Activated naive CD8-positive, alpha-beta T cell (primary cell): ENCODE measurements at regions not wholly inside any gene's neighbourhood (a gene's known extent, or its start where the extent isn't known, plus 50 kb on each side); places are given as distances from the start of the nearest gene placed in this dataset.

ENCODE experiments used
- H3K27ac Mint-ChIP-seq: one replicate; pipeline ENCODE4 v1.8.0; 2021; ENCODE audit warnings: mixed read lengths
- H3K27me3 Mint-ChIP-seq: one replicate; pipeline ENCODE4 v1.8.0; 2021; ENCODE audit warnings: mixed read lengths
- H3K36me3 Mint-ChIP-seq: one replicate; pipeline ENCODE4 v1.8.0; 2021; ENCODE audit warnings: mixed read lengths
- H3K4me1 Mint-ChIP-seq: one replicate; pipeline ENCODE4 v1.8.0; 2021; ENCODE audit warnings: low read depth, mixed read lengths
- H3K4me3 Mint-ChIP-seq: one replicate; pipeline ENCODE4 v1.8.0; 2021; ENCODE audit warnings: mild to moderate bottlenecking, mixed read lengths
- H3K9me3 Mint-ChIP-seq: one replicate; pipeline ENCODE4 v1.8.0; 2021; ENCODE audit warnings: low read depth, mixed read lengths

DNA sequence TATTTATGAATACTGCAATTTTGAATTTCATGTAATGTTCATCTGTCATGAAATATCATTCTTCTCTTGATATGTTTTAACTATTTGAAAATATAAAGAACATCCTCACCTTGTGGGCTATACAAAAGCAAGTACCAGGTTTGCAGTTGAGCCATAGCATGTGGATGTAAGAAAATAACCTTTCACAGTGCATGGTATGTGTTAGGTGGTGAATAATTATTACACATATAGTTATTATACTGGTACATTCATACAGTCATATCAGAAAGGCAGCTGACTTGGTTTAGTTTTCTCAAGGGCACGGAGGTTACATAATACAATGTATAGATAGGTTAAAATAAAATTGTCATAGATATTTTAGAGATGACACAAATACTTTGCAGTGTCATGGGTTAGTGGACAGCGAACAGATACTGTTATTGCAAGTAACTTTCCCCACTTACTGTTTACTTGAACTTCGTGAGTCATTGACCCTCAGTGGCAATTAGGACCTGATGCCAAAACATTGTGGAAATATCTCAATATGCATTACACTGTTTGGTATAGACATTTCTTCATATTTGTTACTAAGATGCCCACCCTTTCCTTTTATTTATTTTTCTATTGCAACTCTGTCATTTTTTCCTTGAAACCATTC lies 445.4 kb upstream of the GOT2 start:
- H3K4me3 Mint-ChIP-seq, result no peak overlapping the region
- no peaks in the 10 kb centered on the region for H3K27me3 Mint-ChIP-seq
- H3K36me3 Mint-ChIP-seq, result no peaks in the 10 kb centered on the region
- no peaks in the 10 kb centered on the region for H3K9me3 Mint-ChIP-seq
- no peak overlapping the region for H3K27ac Mint-ChIP-seq
- no peaks in the 10 kb centered on the region for H3K4me1 Mint-ChIP-seq

DNA sequence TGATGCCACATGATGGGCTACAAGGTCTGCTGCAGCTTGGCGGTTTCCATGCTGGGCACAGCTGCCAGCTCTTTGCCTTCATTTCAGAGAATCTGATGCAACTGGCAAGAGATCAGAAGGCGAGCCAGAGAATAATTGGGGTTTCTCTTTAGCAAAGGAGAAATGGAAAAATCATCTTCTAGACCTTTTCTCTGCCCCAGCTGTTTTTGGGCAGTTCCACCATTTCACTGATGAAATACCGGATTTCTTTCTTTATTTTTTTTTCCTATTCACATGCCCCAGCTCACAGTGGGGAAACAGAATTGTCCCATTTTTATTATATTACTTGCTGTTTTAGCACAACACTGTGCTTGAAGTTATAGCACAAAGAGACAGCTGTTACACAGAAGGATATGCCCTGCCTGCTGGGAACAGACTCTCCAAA lies 439.3 kb upstream of the GOT2 start:
- Mint-ChIP-seq H3K27me3 (no peaks in the 10 kb centered on the region), H3K4me3 (no peak overlapping the region), H3K4me1 (no peaks in the 10 kb centered on the region), H3K36me3 (no peaks in the 10 kb centered on the region), H3K27ac (no peak overlapping the region), H3K9me3 (peaks cover 3% of the 10 kb centered on the region)

- Mint-ChIP-seq H3K27ac (no peak overlapping the region), H3K4me3 (no peak overlapping the region), H3K9me3 (peaks cover 3% of the 10 kb centered on the region), H3K36me3 (no peaks in the 10 kb centered on the region), H3K27me3 (no peaks in the 10 kb centered on the region), H3K4me1 (no peaks in the 10 kb centered on the region)
These were observed 436.1 kb upstream of the GOT2 start for GRCh38 chr16:59170099-59170712.

DNA sequence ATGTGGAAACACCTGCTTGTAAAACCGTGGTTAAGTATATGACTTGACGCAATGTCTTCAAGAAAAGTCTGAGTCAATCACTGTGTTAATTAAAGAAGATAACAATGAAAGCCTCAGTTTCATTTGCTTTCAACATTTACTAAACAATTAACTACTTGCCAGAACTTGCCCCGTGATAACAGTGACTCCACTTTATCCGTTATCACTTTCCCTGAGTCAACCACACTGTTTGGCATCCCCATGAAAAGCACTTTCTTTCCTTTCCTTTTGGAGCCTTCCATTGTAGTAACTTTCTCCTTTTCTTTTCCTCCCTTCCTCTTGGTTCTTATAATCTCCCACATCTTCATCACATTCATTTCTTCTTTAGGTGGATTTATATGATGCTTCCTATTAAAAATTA lies 435.1 kb upstream of the GOT2 start:
- no peaks in the 10 kb centered on the region for H3K27me3 Mint-ChIP-seq
- H3K4me3 Mint-ChIP-seq, result no peak overlapping the region
- peaks cover 3% of the 10 kb centered on the region for H3K9me3 Mint-ChIP-seq
- H3K27ac Mint-ChIP-seq, result no peak overlapping the region
- H3K36me3 Mint-ChIP-seq, result no peaks in the 10 kb centered on the region
- H3K4me1 Mint-ChIP-seq, result no peaks in the 10 kb centered on the region

- Mint-ChIP-seq H3K9me3 (peaks cover 3% of the 10 kb centered on the region), H3K36me3 (no peaks in the 10 kb centered on the region), H3K4me3 (no peak overlapping the region), H3K27me3 (no peaks in the 10 kb centered on the region), H3K4me1 (no peaks in the 10 kb centered on the region), H3K27ac (no peak overlapping the region)
These were observed 434.5 kb upstream of the GOT2 start for GRCh38 chr16:59168461-59169114.

- Mint-ChIP-seq H3K27me3 (no peaks in the 10 kb centered on the region), H3K4me3 (no peak overlapping the region), H3K4me1 (no peaks in the 10 kb centered on the region)
These were observed 430.3 kb upstream of the GOT2 start for GRCh38 chr16:59164461-59164860.

GRCh38 chr16:59163371-59164055 lies 429.4 kb upstream of the GOT2 start:
- Mint-ChIP-seq H3K36me3 (no peaks in the 10 kb centered on the region), H3K27me3 (no peaks in the 10 kb centered on the region), H3K4me1 (no peaks in the 10 kb centered on the region), H3K4me3 (no peak overlapping the region), H3K27ac (no peak overlapping the region), H3K9me3 (no peaks in the 10 kb centered on the region)

More at GRCh38 chr16:59164461-59164860, 430.3 kb upstream of the GOT2 start:
- Mint-ChIP-seq H3K36me3 (no peaks in the 10 kb centered on the region), H3K27ac (no peak overlapping the region), H3K9me3 (no peaks in the 10 kb centered on the region)

DNA sequence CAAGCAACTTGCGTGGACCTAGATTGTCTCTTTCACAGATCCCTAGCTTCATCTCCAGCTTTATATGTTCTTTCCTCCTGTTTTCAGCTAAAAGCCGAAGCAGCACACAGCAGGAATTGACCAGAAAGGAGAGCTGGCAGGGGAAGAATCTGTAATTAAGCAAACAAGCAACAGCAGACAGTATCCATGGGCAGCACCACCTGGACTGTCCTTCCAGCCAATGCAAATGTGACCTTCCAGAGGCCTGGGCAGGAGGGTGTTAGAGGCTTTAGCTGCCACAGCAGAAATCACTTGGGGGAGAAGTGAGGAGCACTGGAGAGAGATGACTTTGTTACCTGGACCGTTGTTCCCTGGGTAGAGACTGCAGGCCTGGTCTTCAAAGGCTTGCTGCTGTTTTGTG lies 427.6 kb upstream of the GOT2 start:
- H3K9me3 Mint-ChIP-seq, result no peaks in the 10 kb centered on the region
- H3K4me1 Mint-ChIP-seq, result no peaks in the 10 kb centered on the region
- no peaks in the 10 kb centered on the region for H3K36me3 Mint-ChIP-seq
- no peaks in the 10 kb centered on the region for H3K27me3 Mint-ChIP-seq
- no peak overlapping the region for H3K27ac Mint-ChIP-seq
- H3K4me3 Mint-ChIP-seq, result no peak overlapping the region

GRCh38 chr16:59154295-59154694 lies 420.2 kb upstream of the GOT2 start:
- H3K27ac Mint-ChIP-seq, result no peak overlapping the region
- H3K4me1 Mint-ChIP-seq, result no peaks in the 10 kb centered on the region
- H3K9me3 Mint-ChIP-seq, result no peaks in the 10 kb centered on the region
- no peak overlapping the region for H3K4me3 Mint-ChIP-seq
- H3K27me3 Mint-ChIP-seq, result no peaks in the 10 kb centered on the region
- no peaks in the 10 kb centered on the region for H3K36me3 Mint-ChIP-seq

DNA sequence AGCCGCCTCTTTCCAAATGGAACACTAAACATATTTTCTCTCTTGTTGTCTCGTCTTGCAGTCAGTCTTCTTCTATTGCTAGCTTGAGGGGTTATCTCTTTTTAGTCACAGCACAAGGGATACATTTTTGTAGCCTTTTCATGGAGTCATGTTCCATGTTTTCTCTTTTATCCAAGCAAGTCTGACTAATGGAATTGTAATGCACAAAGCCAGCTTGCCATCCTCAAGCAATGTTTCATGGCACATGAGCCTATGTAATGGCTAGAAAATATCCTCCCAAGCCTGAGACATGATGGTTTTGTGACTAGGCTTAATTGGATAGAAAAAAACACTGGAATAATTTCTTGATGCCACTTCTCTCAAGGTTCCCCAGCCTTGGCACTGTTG lies 414.6 kb upstream of the GOT2 start:
- no peaks in the 10 kb centered on the region for H3K36me3 Mint-ChIP-seq
- H3K9me3 Mint-ChIP-seq, result no peaks in the 10 kb centered on the region
- H3K27me3 Mint-ChIP-seq, result no peaks in the 10 kb centered on the region
- H3K4me3 Mint-ChIP-seq, result no peak overlapping the region
- H3K27ac Mint-ChIP-seq, result no peak overlapping the region
- H3K4me1 Mint-ChIP-seq, result no peaks in the 10 kb centered on the region

- no peaks in the 10 kb centered on the region for H3K36me3 Mint-ChIP-seq
- H3K4me3 Mint-ChIP-seq, result no peak overlapping the region
- no peak overlapping the region for H3K27ac Mint-ChIP-seq
- no peaks in the 10 kb centered on the region for H3K4me1 Mint-ChIP-seq
- no peaks in the 10 kb centered on the region for H3K9me3 Mint-ChIP-seq
- H3K27me3 Mint-ChIP-seq, result no peaks in the 10 kb centered on the region
These were observed 414.1 kb upstream of the GOT2 start for GRCh38 chr16:59148056-59148768.

DNA sequence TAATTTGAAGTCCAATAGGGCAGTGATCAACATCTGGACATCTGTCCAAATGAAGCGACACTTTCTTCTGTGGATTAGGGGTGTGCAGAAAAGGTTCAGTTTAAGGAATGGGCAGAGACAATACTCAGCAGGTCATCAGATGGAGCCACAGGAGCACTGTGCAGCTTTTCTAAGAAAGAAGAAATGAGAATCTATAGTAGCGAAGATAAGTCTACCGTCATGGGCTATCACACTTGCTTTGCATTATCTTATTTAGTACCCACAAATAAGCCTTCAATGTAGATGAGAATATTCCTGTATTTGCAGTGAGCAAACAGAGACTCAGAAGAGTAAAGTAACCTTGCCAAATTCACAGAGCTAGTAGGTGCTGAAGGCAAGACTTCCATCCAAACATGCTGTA lies 412.0 kb upstream of the GOT2 start:
- Mint-ChIP-seq H3K27me3 (no peaks in the 10 kb centered on the region), H3K9me3 (no peaks in the 10 kb centered on the region), H3K27ac (no peak overlapping the region), H3K4me1 (no peaks in the 10 kb centered on the region), H3K4me3 (no peak overlapping the region), H3K36me3 (no peaks in the 10 kb centered on the region)

- no peaks in the 10 kb centered on the region for H3K36me3 Mint-ChIP-seq
- H3K4me3 Mint-ChIP-seq, result no peak overlapping the region
- no peak overlapping the region for H3K27ac Mint-ChIP-seq
- no peaks in the 10 kb centered on the region for H3K27me3 Mint-ChIP-seq
- no peaks in the 10 kb centered on the region for H3K4me1 Mint-ChIP-seq
- H3K9me3 Mint-ChIP-seq, result peaks cover 9% of the 10 kb centered on the region
These were observed 410.7 kb upstream of the GOT2 start for GRCh38 chr16:59144841-59145240.

GRCh38 chr16:59144326-59144725 lies 410.2 kb upstream of the GOT2 start:
- Mint-ChIP-seq H3K36me3 (no peaks in the 10 kb centered on the region), H3K4me1 (no peaks in the 10 kb centered on the region), H3K4me3 (no peak overlapping the region), H3K27ac (no peak overlapping the region), H3K9me3 (peaks cover 9% of the 10 kb centered on the region), H3K27me3 (no peaks in the 10 kb centered on the region)

GRCh38 chr16:59126486-59126885 lies 392.4 kb upstream of the GOT2 start:
- Mint-ChIP-seq H3K27ac (no peak overlapping the region), H3K9me3 (peaks cover 12% of the 10 kb centered on the region), H3K27me3 (no peaks in the 10 kb centered on the region), H3K36me3 (no peaks in the 10 kb centered on the region), H3K4me1 (no peaks in the 10 kb centered on the region), H3K4me3 (no peak overlapping the region)
